ENCODE measurements at regions not wholly inside any gene's neighbourhood (a gene's known extent, or its start where the extent isn't known, plus 50 kb on each side); places are given as distances from the start of the nearest gene placed in this dataset.

- DNase-seq, result no peak
These were observed 402.9 kb downstream of the PIK3R1 start for GRCh38 chr5:68618501-68618900.

- DNase-seq, result no peak
These were observed 411.4 kb downstream of the PIK3R1 start for GRCh38 chr5:68627001-68627400.

- DNase-seq, result no peak
These were observed 412.7 kb downstream of the PIK3R1 start for GRCh38 chr5:68628082-68628814.

GRCh38 chr5:68630354-68630753 lies 414.8 kb downstream of the PIK3R1 start:
- DNase-seq, result no peak

- DNase-seq, result no peak
These were observed 416.3 kb downstream of the PIK3R1 start for GRCh38 chr5:68631884-68632283.

GRCh38 chr5:68641211-68641610 lies 425.7 kb downstream of the PIK3R1 start:
- no peak for DNase-seq

- DNase-seq, result no peak
These were observed 427.5 kb downstream of the PIK3R1 start for GRCh38 chr5:68643064-68643463.

- DNase-seq, result no peak
These were observed 429.4 kb downstream of the PIK3R1 start for GRCh38 chr5:68644971-68645370.

GRCh38 chr5:68646144-68646543 lies 430.6 kb downstream of the PIK3R1 start:
- no peak for DNase-seq

- DNase-seq, result no peak
These were observed 432.2 kb downstream of the PIK3R1 start for GRCh38 chr5:68647743-68648142.

- no peak for DNase-seq
These were observed 433.6 kb downstream of the PIK3R1 start for GRCh38 chr5:68648944-68649857.

GRCh38 chr5:68652534-68652965 lies 437.0 kb downstream of the PIK3R1 start:
- no peak for DNase-seq

- no peak for DNase-seq
These were observed 437.9 kb downstream of the PIK3R1 start for GRCh38 chr5:68653471-68653870.

- no peak for DNase-seq
These were observed 436.5 kb upstream of the SLC30A5 start for GRCh38 chr5:68657055-68657961.

- no peak for DNase-seq
These were observed 434.9 kb upstream of the SLC30A5 start for GRCh38 chr5:68658810-68659372.

GRCh38 chr5:68659881-68660280 lies 433.9 kb upstream of the SLC30A5 start:
- no peak for DNase-seq

GRCh38 chr5:68661237-68661636 lies 432.6 kb upstream of the SLC30A5 start:
- no peak for DNase-seq

GRCh38 chr5:68662804-68663307 lies 431.0 kb upstream of the SLC30A5 start:
- no peak for DNase-seq

GRCh38 chr5:68669864-68670575 lies 423.8 kb upstream of the SLC30A5 start:
- DNase-seq, result no peak

- no peak for DNase-seq
These were observed 420.6 kb upstream of the SLC30A5 start for GRCh38 chr5:68673106-68673822.

GRCh38 chr5:68673823-68674180 lies 420.0 kb upstream of the SLC30A5 start:
- no peak for DNase-seq
